GM21515 (cell line): ENCODE measurements at regions not wholly inside any gene's neighbourhood (a gene's known extent, or its start where the extent isn't known, plus 50 kb on each side); places are given as distances from the start of the nearest gene placed in this dataset.
"Not testable (repeated sequence)": the region's sequence is repeated elsewhere in the genome, so short reads cannot be mapped to it uniquely, and the experiment has no call there.

ENCODE experiments used
- ATAC-seq: cut with Tn5 transposase; IDR thresholded peaks from one replicate; pipeline ENCODE4 v1.9.1; 2021; ENCODE audit not compliant: unreplicated experiment

GRCh38 chr13:83151308-83151660 is 731.0 kb downstream of the SLITRK1 start:
- ATAC-seq: no peak

- ATAC-seq: no peak
Observed at GRCh38 chr13:83150616-83151307, 731.5 kb downstream of the SLITRK1 start.

GRCh38 chr13:83136660-83137059 is 745.6 kb downstream of the SLITRK1 start:
- ATAC-seq: no peak

- no peak for ATAC-seq
Observed at GRCh38 chr13:83125791-83126190, 756.5 kb downstream of the SLITRK1 start.

GRCh38 chr13:83121896-83122295 is 760.4 kb downstream of the SLITRK1 start:
- ATAC-seq: no peak

- ATAC-seq: no peak
Observed at GRCh38 chr13:83117046-83117445, 765.2 kb downstream of the SLITRK1 start.

- not testable (repeated sequence) for ATAC-seq
Observed at GRCh38 chr13:83101574-83102247, 780.6 kb downstream of the SLITRK1 start.

GRCh38 chr13:83100237-83100636 is 782.0 kb downstream of the SLITRK1 start:
- no peak for ATAC-seq

GRCh38 chr13:83088858-83089257 is 793.4 kb downstream of the SLITRK1 start:
- ATAC-seq: no peak

- ATAC-seq: no peak
Observed at GRCh38 chr13:83086948-83087347, 795.3 kb downstream of the SLITRK1 start.

- ATAC-seq: no peak
Observed at GRCh38 chr13:83086088-83086487, 796.2 kb downstream of the SLITRK1 start.

- ATAC-seq: no peak
Observed at GRCh38 chr13:83085186-83085900, 796.9 kb downstream of the SLITRK1 start.

- no peak for ATAC-seq
Observed at GRCh38 chr13:83077499-83077898, 804.8 kb downstream of the SLITRK1 start.

- ATAC-seq: not testable (repeated sequence)
Observed at GRCh38 chr13:83073930-83074329, 808.3 kb downstream of the SLITRK1 start.

GRCh38 chr13:83065108-83065507 is 817.2 kb downstream of the SLITRK1 start:
- no peak for ATAC-seq

- no peak for ATAC-seq
Observed at GRCh38 chr13:83057119-83057518, 825.2 kb downstream of the SLITRK1 start.

GRCh38 chr13:83056269-83056668 is 826.0 kb downstream of the SLITRK1 start:
- no peak for ATAC-seq

GRCh38 chr13:83048419-83048818 is 833.9 kb downstream of the SLITRK1 start:
- no peak for ATAC-seq

- ATAC-seq: no peak
Observed at GRCh38 chr13:83024955-83025594, 857.2 kb downstream of the SLITRK1 start.

GRCh38 chr13:83024232-83024631 is 858.0 kb downstream of the SLITRK1 start:
- no peak for ATAC-seq

- ATAC-seq: no peak
Observed at GRCh38 chr13:83019986-83020385, 862.3 kb downstream of the SLITRK1 start.

- ATAC-seq: no peak
Observed at GRCh38 chr13:83009987-83010386, 872.3 kb downstream of the SLITRK1 start.
